ENCODE measurements at regions not wholly inside any gene's neighbourhood (a gene's known extent, or its start where the extent isn't known, plus 50 kb on each side); places are given as distances from the start of the nearest gene placed in this dataset.

GRCh38 chr14:94821705-94822104 lies 51.8 kb upstream of the GSC start:
- TF ChIP-seq ATF2 (CRISPR knock-in tag; IDR thresholded peaks at IDR 0.05; ENCODE audit: borderline replicate concordance, low read depth): no peak
- TF ChIP-seq, protein P1, sequence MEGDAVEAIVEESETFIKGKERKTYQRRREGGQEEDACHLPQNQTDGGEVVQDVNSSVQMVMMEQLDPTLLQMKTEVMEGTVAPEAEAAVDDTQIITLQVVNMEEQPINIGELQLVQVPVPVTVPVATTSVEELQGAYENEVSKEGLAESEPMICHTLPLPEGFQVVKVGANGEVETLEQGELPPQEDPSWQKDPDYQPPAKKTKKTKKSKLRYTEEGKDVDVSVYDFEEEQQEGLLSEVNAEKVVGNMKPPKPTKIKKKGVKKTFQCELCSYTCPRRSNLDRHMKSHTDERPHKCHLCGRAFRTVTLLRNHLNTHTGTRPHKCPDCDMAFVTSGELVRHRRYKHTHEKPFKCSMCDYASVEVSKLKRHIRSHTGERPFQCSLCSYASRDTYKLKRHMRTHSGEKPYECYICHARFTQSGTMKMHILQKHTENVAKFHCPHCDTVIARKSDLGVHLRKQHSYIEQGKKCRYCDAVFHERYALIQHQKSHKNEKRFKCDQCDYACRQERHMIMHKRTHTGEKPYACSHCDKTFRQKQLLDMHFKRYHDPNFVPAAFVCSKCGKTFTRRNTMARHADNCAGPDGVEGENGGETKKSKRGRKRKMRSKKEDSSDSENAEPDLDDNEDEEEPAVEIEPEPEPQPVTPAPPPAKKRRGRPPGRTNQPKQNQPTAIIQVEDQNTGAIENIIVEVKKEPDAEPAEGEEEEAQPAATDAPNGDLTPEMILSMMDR (IDR thresholded peaks at IDR 0.05): no peak
- no peak for TF ChIP-seq ARID4B (CRISPR knock-in tag; IDR thresholded peaks at IDR 0.05; ENCODE audit: borderline replicate concordance)
- no peak for TF ChIP-seq E2F5 (CRISPR knock-in tag; IDR thresholded peaks at IDR 0.05)
- TF ChIP-seq CREM (CRISPR knock-in tag; IDR thresholded peaks at IDR 0.05): no peak
- TF ChIP-seq NR3C1 (CRISPR knock-in tag; conservative IDR thresholded peaks at IDR 0.05; ENCODE audit: low read depth): no peak
- TF ChIP-seq SMAD3 (CRISPR knock-in tag; IDR thresholded peaks at IDR 0.05; ENCODE audit: borderline replicate concordance): no peak
- no peak for TF ChIP-seq ELF4 (CRISPR knock-in tag; IDR thresholded peaks at IDR 0.05; ENCODE audit: low read depth)
- TF ChIP-seq SP1 (CRISPR knock-in tag; conservative IDR thresholded peaks at IDR 0.05): no peak
- no peak for TF ChIP-seq FOXK1 (CRISPR knock-in tag; IDR thresholded peaks at IDR 0.05)
- TF ChIP-seq GABPB1 (CRISPR knock-in tag; IDR thresholded peaks at IDR 0.05): no peak
- no peak for TF ChIP-seq MAX (CRISPR knock-in tag; IDR thresholded peaks at IDR 0.05)

Measured in WTC11 (cell line).